ENCODE measurements at regions not wholly inside any gene's neighbourhood (a gene's known extent, or its start where the extent isn't known, plus 50 kb on each side); places are given as distances from the start of the nearest gene placed in this dataset.

GRCh38 chr1:87706779-87707228, 378.1 kb downstream of the LMO4 start:
- H3K27ac ChIP-seq (ENCODE audit: poor library complexity, severe bottlenecking), result no peak overlapping the region
- no peaks in the 10 kb centered on the region for H3K27me3 ChIP-seq (ENCODE audit: insufficient read depth, poor library complexity, severe bottlenecking)
- DNase-seq (ENCODE audit: low spot score), result no peak
- no peaks in the 10 kb centered on the region for H3K9me3 ChIP-seq (ENCODE audit: severe bottlenecking)
- no peaks in the 10 kb centered on the region for H3K36me3 ChIP-seq (ENCODE audit: low read depth)
- no peak for TF ChIP-seq CTCF (IDR thresholded peaks at IDR 0.05; ENCODE audit: poor library complexity, severe bottlenecking)
- ATAC-seq (ENCODE audit: low read depth), result no peak
- no peaks in the 10 kb centered on the region for H3K4me1 ChIP-seq (ENCODE audit: insufficient read depth, poor library complexity, severe bottlenecking)
- no peak overlapping the region for H3K4me3 ChIP-seq (ENCODE audit: severe bottlenecking)

- H3K27me3 ChIP-seq (ENCODE audit: insufficient read depth, poor library complexity, severe bottlenecking), result no peaks in the 10 kb centered on the region
- no peak overlapping the region for H3K4me3 ChIP-seq (ENCODE audit: severe bottlenecking)
- ATAC-seq (ENCODE audit: low read depth) (no peak), DNase-seq (ENCODE audit: low spot score) (no peak)
- H3K4me1 ChIP-seq (ENCODE audit: insufficient read depth, poor library complexity, severe bottlenecking), result no peaks in the 10 kb centered on the region
- H3K36me3 ChIP-seq (ENCODE audit: low read depth), result no peaks in the 10 kb centered on the region
- no peaks in the 10 kb centered on the region for H3K9me3 ChIP-seq (ENCODE audit: severe bottlenecking)
- H3K27ac ChIP-seq (ENCODE audit: poor library complexity, severe bottlenecking), result no peak overlapping the region
- no peak for TF ChIP-seq CTCF (IDR thresholded peaks at IDR 0.05; ENCODE audit: poor library complexity, severe bottlenecking)
These were observed 378.7 kb downstream of the LMO4 start for GRCh38 chr1:87707411-87707810.

- peak; percentile 76 for ATAC-seq (ENCODE audit: low read depth)
- TF ChIP-seq CTCF (IDR thresholded peaks at IDR 0.05; ENCODE audit: poor library complexity, severe bottlenecking), result no peak
- Histone ChIP-seq H3K27ac (ENCODE audit: poor library complexity, severe bottlenecking) (no peak overlapping the region), H3K36me3 (ENCODE audit: low read depth) (no peaks in the 10 kb centered on the region), H3K27me3 (ENCODE audit: insufficient read depth, poor library complexity, severe bottlenecking) (no peaks in the 10 kb centered on the region), H3K4me1 (ENCODE audit: insufficient read depth, poor library complexity, severe bottlenecking) (no peaks in the 10 kb centered on the region), H3K9me3 (ENCODE audit: severe bottlenecking) (no peaks in the 10 kb centered on the region), H3K4me3 (ENCODE audit: severe bottlenecking) (no peak overlapping the region)
- DNase-seq (ENCODE audit: low spot score), result no peak
These were observed 383.8 kb downstream of the LMO4 start for GRCh38 chr1:87712261-87713010.

- Histone ChIP-seq H3K4me1 (ENCODE audit: insufficient read depth, poor library complexity, severe bottlenecking) (no peaks in the 10 kb centered on the region), H3K36me3 (ENCODE audit: low read depth) (no peaks in the 10 kb centered on the region), H3K4me3 (ENCODE audit: severe bottlenecking) (no peak overlapping the region), H3K27me3 (ENCODE audit: insufficient read depth, poor library complexity, severe bottlenecking) (no peaks in the 10 kb centered on the region), H3K9me3 (ENCODE audit: severe bottlenecking) (no peaks in the 10 kb centered on the region), H3K27ac (ENCODE audit: poor library complexity, severe bottlenecking) (no peak overlapping the region)
- no peak for DNase-seq (ENCODE audit: low spot score)
- no peak for TF ChIP-seq CTCF (IDR thresholded peaks at IDR 0.05; ENCODE audit: poor library complexity, severe bottlenecking)
- ATAC-seq (ENCODE audit: low read depth), result no peak
These were observed 385.6 kb downstream of the LMO4 start for GRCh38 chr1:87714278-87714677.

- ATAC-seq (ENCODE audit: low read depth), result no peak
- no peaks in the 10 kb centered on the region for H3K4me1 ChIP-seq (ENCODE audit: insufficient read depth, poor library complexity, severe bottlenecking)
- no peak for TF ChIP-seq CTCF (IDR thresholded peaks at IDR 0.05; ENCODE audit: poor library complexity, severe bottlenecking)
- no peak overlapping the region for H3K4me3 ChIP-seq (ENCODE audit: severe bottlenecking)
- no peaks in the 10 kb centered on the region for H3K27me3 ChIP-seq (ENCODE audit: insufficient read depth, poor library complexity, severe bottlenecking)
- no peaks in the 10 kb centered on the region for H3K36me3 ChIP-seq (ENCODE audit: low read depth)
- DNase-seq (ENCODE audit: low spot score), result no peak
- H3K9me3 ChIP-seq (ENCODE audit: severe bottlenecking), result no peaks in the 10 kb centered on the region
- no peak overlapping the region for H3K27ac ChIP-seq (ENCODE audit: poor library complexity, severe bottlenecking)
These were observed 386.4 kb downstream of the LMO4 start for GRCh38 chr1:87715052-87715451.

All from RWPE2 (cell line).